ENCODE measurements at regions not wholly inside any gene's neighbourhood (a gene's known extent, or its start where the extent isn't known, plus 50 kb on each side); places are given as distances from the start of the nearest gene placed in this dataset.
A peak's percentile ranks its signal among the peaks of the same experiment; 100 is the strongest.

GRCh38 chr1:168439456-168440375, 104.1 kb downstream of the XCL2 start:
- H3K9me3 ChIP-seq (ENCODE audit: control insufficient read depth in 2 of 2, low read length in 2 of 2): no peaks in the 10 kb centered on the region
- no peaks in the 10 kb centered on the region for H3K36me3 ChIP-seq (ENCODE audit: control insufficient read depth in 2 of 2, insufficient read depth in 2 of 2, low read length in 2 of 2)
- H3K27ac ChIP-seq (ENCODE audit: low read length): no peak overlapping the region
- H3K4me1 ChIP-seq (ENCODE audit: control insufficient read depth, insufficient read depth, low read length): peaks cover 7% of the 10 kb centered on the region
- H3K4me3 ChIP-seq (ENCODE audit: low read length in 2 of 2): peak overlapping the region in 1 of 2 donors; percentile 64
- H3K9ac ChIP-seq (ENCODE audit: low read length in 2 of 2): no peak overlapping the region
- no peaks in the 10 kb centered on the region for H3K27me3 ChIP-seq (ENCODE audit: control insufficient read depth in 1 of 2, insufficient read depth in 2 of 2, low read length in 2 of 2)

GRCh38 chr1:168438626-168439025, 105.2 kb downstream of the XCL2 start:
- Histone ChIP-seq H3K27me3 (ENCODE audit: control insufficient read depth in 1 of 2, insufficient read depth in 2 of 2, low read length in 2 of 2) (no peaks in the 10 kb centered on the region), H3K9ac (ENCODE audit: low read length in 2 of 2) (no peak overlapping the region), H3K36me3 (ENCODE audit: control insufficient read depth in 2 of 2, insufficient read depth in 2 of 2, low read length in 2 of 2) (no peaks in the 10 kb centered on the region), H3K27ac (ENCODE audit: low read length) (no peak overlapping the region), H3K4me1 (ENCODE audit: control insufficient read depth, insufficient read depth, low read length) (peaks cover 7% of the 10 kb centered on the region), H3K9me3 (ENCODE audit: control insufficient read depth in 2 of 2, low read length in 2 of 2) (no peaks in the 10 kb centered on the region), H3K4me3 (ENCODE audit: low read length in 2 of 2) (no peak overlapping the region)

- Histone ChIP-seq H3K9me3 (ENCODE audit: control insufficient read depth in 2 of 2, low read length in 2 of 2) (no peaks in the 10 kb centered on the region), H3K27ac (ENCODE audit: low read length) (no peak overlapping the region), H3K36me3 (ENCODE audit: control insufficient read depth in 2 of 2, insufficient read depth in 2 of 2, low read length in 2 of 2) (no peaks in the 10 kb centered on the region), H3K4me1 (ENCODE audit: control insufficient read depth, insufficient read depth, low read length) (peaks cover 7% of the 10 kb centered on the region), H3K27me3 (ENCODE audit: control insufficient read depth in 1 of 2, insufficient read depth in 2 of 2, low read length in 2 of 2) (no peaks in the 10 kb centered on the region), H3K4me3 (ENCODE audit: low read length in 2 of 2) (no peak overlapping the region), H3K9ac (ENCODE audit: low read length in 2 of 2) (no peak overlapping the region)
These were observed 106.0 kb downstream of the XCL2 start for GRCh38 chr1:168437821-168438220.

GRCh38 chr1:168435439-168435838, 108.4 kb downstream of the XCL2 start:
- Histone ChIP-seq H3K4me1 (ENCODE audit: control insufficient read depth, insufficient read depth, low read length) (peaks cover 11% of the 10 kb centered on the region), H3K9ac (ENCODE audit: low read length in 2 of 2) (no peak overlapping the region), H3K4me3 (ENCODE audit: low read length in 2 of 2) (no peak overlapping the region), H3K27me3 (ENCODE audit: control insufficient read depth in 1 of 2, insufficient read depth in 2 of 2, low read length in 2 of 2) (no peaks in the 10 kb centered on the region), H3K9me3 (ENCODE audit: control insufficient read depth in 2 of 2, low read length in 2 of 2) (no peaks in the 10 kb centered on the region), H3K36me3 (ENCODE audit: control insufficient read depth in 2 of 2, insufficient read depth in 2 of 2, low read length in 2 of 2) (no peaks in the 10 kb centered on the region), H3K27ac (ENCODE audit: low read length) (no peak overlapping the region)

GRCh38 chr1:168433238-168433637, 110.6 kb downstream of the XCL2 start:
- no peak overlapping the region for H3K9ac ChIP-seq (ENCODE audit: low read length in 2 of 2)
- H3K9me3 ChIP-seq (ENCODE audit: control insufficient read depth in 2 of 2, low read length in 2 of 2): no peaks in the 10 kb centered on the region
- H3K27ac ChIP-seq (ENCODE audit: low read length): no peak overlapping the region
- H3K4me3 ChIP-seq (ENCODE audit: low read length in 2 of 2): no peak overlapping the region
- no peaks in the 10 kb centered on the region for H3K27me3 ChIP-seq (ENCODE audit: control insufficient read depth in 1 of 2, insufficient read depth in 2 of 2, low read length in 2 of 2)
- peaks cover 26% of the 10 kb centered on the region for H3K4me1 ChIP-seq (ENCODE audit: control insufficient read depth, insufficient read depth, low read length)
- no peaks in the 10 kb centered on the region for H3K36me3 ChIP-seq (ENCODE audit: control insufficient read depth in 2 of 2, insufficient read depth in 2 of 2, low read length in 2 of 2)

- no peak overlapping the region for H3K9ac ChIP-seq (ENCODE audit: low read length in 2 of 2)
- peaks cover 39% of the 10 kb centered on the region for H3K4me1 ChIP-seq (ENCODE audit: control insufficient read depth, insufficient read depth, low read length)
- H3K27me3 ChIP-seq (ENCODE audit: control insufficient read depth in 1 of 2, insufficient read depth in 2 of 2, low read length in 2 of 2): no peaks in the 10 kb centered on the region
- H3K36me3 ChIP-seq (ENCODE audit: control insufficient read depth in 2 of 2, insufficient read depth in 2 of 2, low read length in 2 of 2): no peaks in the 10 kb centered on the region
- H3K9me3 ChIP-seq (ENCODE audit: control insufficient read depth in 2 of 2, low read length in 2 of 2): no peaks in the 10 kb centered on the region
- no peak overlapping the region for H3K27ac ChIP-seq (ENCODE audit: low read length)
- H3K4me3 ChIP-seq (ENCODE audit: low read length in 2 of 2): no peak overlapping the region
These were observed 111.9 kb downstream of the XCL2 start for GRCh38 chr1:168431882-168432281.

GRCh38 chr1:168430321-168430720, 113.5 kb downstream of the XCL2 start:
- H3K36me3 ChIP-seq (ENCODE audit: control insufficient read depth in 2 of 2, insufficient read depth in 2 of 2, low read length in 2 of 2): no peaks in the 10 kb centered on the region
- peaks cover 51% of the 10 kb centered on the region for H3K4me1 ChIP-seq (ENCODE audit: control insufficient read depth, insufficient read depth, low read length)
- no peaks in the 10 kb centered on the region for H3K27me3 ChIP-seq (ENCODE audit: control insufficient read depth in 1 of 2, insufficient read depth in 2 of 2, low read length in 2 of 2)
- no peaks in the 10 kb centered on the region for H3K9me3 ChIP-seq (ENCODE audit: control insufficient read depth in 2 of 2, low read length in 2 of 2)
- peak overlapping the region; percentile 31 for H3K27ac ChIP-seq (ENCODE audit: low read length)
- H3K9ac ChIP-seq (ENCODE audit: low read length in 2 of 2): no peak overlapping the region
- H3K4me3 ChIP-seq (ENCODE audit: low read length in 2 of 2): no peak overlapping the region

- H3K4me3 ChIP-seq (ENCODE audit: low read length in 2 of 2): no peak overlapping the region
- no peaks in the 10 kb centered on the region for H3K9me3 ChIP-seq (ENCODE audit: control insufficient read depth in 2 of 2, low read length in 2 of 2)
- H3K9ac ChIP-seq (ENCODE audit: low read length in 2 of 2): no peak overlapping the region
- no peaks in the 10 kb centered on the region for H3K36me3 ChIP-seq (ENCODE audit: control insufficient read depth in 2 of 2, insufficient read depth in 2 of 2, low read length in 2 of 2)
- no peaks in the 10 kb centered on the region for H3K27me3 ChIP-seq (ENCODE audit: control insufficient read depth in 1 of 2, insufficient read depth in 2 of 2, low read length in 2 of 2)
- H3K27ac ChIP-seq (ENCODE audit: low read length): peak overlapping the region; percentile 4
- peaks cover 54% of the 10 kb centered on the region for H3K4me1 ChIP-seq (ENCODE audit: control insufficient read depth, insufficient read depth, low read length)
These were observed 115.6 kb downstream of the XCL2 start for GRCh38 chr1:168428063-168428731.

- H3K27ac ChIP-seq (ENCODE audit: low read length): peak overlapping the region; percentile 37
- H3K36me3 ChIP-seq (ENCODE audit: control insufficient read depth in 2 of 2, insufficient read depth in 2 of 2, low read length in 2 of 2): no peaks in the 10 kb centered on the region
- no peaks in the 10 kb centered on the region for H3K27me3 ChIP-seq (ENCODE audit: control insufficient read depth in 1 of 2, insufficient read depth in 2 of 2, low read length in 2 of 2)
- H3K9me3 ChIP-seq (ENCODE audit: control insufficient read depth in 2 of 2, low read length in 2 of 2): no peaks in the 10 kb centered on the region
- H3K9ac ChIP-seq (ENCODE audit: low read length in 2 of 2): no peak overlapping the region
- peaks cover 54% of the 10 kb centered on the region for H3K4me1 ChIP-seq (ENCODE audit: control insufficient read depth, insufficient read depth, low read length)
- peak overlapping the region in 1 of 2 donors; percentile 17 for H3K4me3 ChIP-seq (ENCODE audit: low read length in 2 of 2)
These were observed 116.7 kb downstream of the XCL2 start for GRCh38 chr1:168427051-168427450.

GRCh38 chr1:168424281-168424680, 119.5 kb downstream of the XCL2 start:
- Histone ChIP-seq H3K9me3 (ENCODE audit: control insufficient read depth in 2 of 2, low read length in 2 of 2) (no peaks in the 10 kb centered on the region), H3K36me3 (ENCODE audit: control insufficient read depth in 2 of 2, insufficient read depth in 2 of 2, low read length in 2 of 2) (no peaks in the 10 kb centered on the region), H3K27ac (ENCODE audit: low read length) (no peak overlapping the region), H3K27me3 (ENCODE audit: control insufficient read depth in 1 of 2, insufficient read depth in 2 of 2, low read length in 2 of 2) (no peaks in the 10 kb centered on the region), H3K4me3 (ENCODE audit: low read length in 2 of 2) (no peak overlapping the region), H3K9ac (ENCODE audit: low read length in 2 of 2) (no peak overlapping the region), H3K4me1 (ENCODE audit: control insufficient read depth, insufficient read depth, low read length) (peaks cover 39% of the 10 kb centered on the region)

All from stomach smooth muscle (tissue), 2 donors.